ENCODE measurements at regions not wholly inside any gene's neighbourhood (a gene's known extent, or its start where the extent isn't known, plus 50 kb on each side); places are given as distances from the start of the nearest gene placed in this dataset.

- DNase-seq = no peak
Measured at GRCh38 chr10:123496996-123497660, 169.0 kb upstream of the GPR26 start.

- no peak for DNase-seq
Measured at GRCh38 chr10:123500110-123500509, 166.0 kb upstream of the GPR26 start.

- DNase-seq = no peak
Measured at GRCh38 chr10:123501148-123501547, 165.0 kb upstream of the GPR26 start.

GRCh38 chr10:123502983-123503382 lies 163.2 kb upstream of the GPR26 start:
- DNase-seq = no peak

GRCh38 chr10:123506455-123506854 lies 159.7 kb upstream of the GPR26 start:
- no peak for DNase-seq

- DNase-seq = no peak
Measured at GRCh38 chr10:123507298-123507697, 158.9 kb upstream of the GPR26 start.

GRCh38 chr10:123509338-123509737 lies 156.8 kb upstream of the GPR26 start:
- DNase-seq = no peak

GRCh38 chr10:123512901-123513775 lies 153.0 kb upstream of the GPR26 start:
- DNase-seq = no peak

GRCh38 chr10:123513870-123514269 lies 152.3 kb upstream of the GPR26 start:
- no peak for DNase-seq

- DNase-seq = no peak
Measured at GRCh38 chr10:123514996-123515395, 151.2 kb upstream of the GPR26 start.

- no peak for DNase-seq
Measured at GRCh38 chr10:123515661-123516060, 150.5 kb upstream of the GPR26 start.

GRCh38 chr10:123516291-123516690 lies 149.9 kb upstream of the GPR26 start:
- DNase-seq = no peak

- no peak for DNase-seq
Measured at GRCh38 chr10:123517426-123517825, 148.7 kb upstream of the GPR26 start.

GRCh38 chr10:123517901-123518300 lies 148.3 kb upstream of the GPR26 start:
- DNase-seq = no peak

GRCh38 chr10:123518765-123519164 lies 147.4 kb upstream of the GPR26 start:
- no peak for DNase-seq

- DNase-seq = no peak
Measured at GRCh38 chr10:123519861-123520260, 146.3 kb upstream of the GPR26 start.

GRCh38 chr10:123521076-123521475 lies 145.1 kb upstream of the GPR26 start:
- DNase-seq = no peak

GRCh38 chr10:123521556-123521955 lies 144.6 kb upstream of the GPR26 start:
- DNase-seq = no peak

GRCh38 chr10:123522702-123523312 lies 143.3 kb upstream of the GPR26 start:
- DNase-seq = no peak

- no peak for DNase-seq
Measured at GRCh38 chr10:123523833-123524232, 142.3 kb upstream of the GPR26 start.

- DNase-seq = no peak
Measured at GRCh38 chr10:123526356-123527064, 139.6 kb upstream of the GPR26 start.

GRCh38 chr10:123527151-123527550 lies 139.0 kb upstream of the GPR26 start:
- DNase-seq = no peak
